HG03175 (cell line): ENCODE measurements at regions not wholly inside any gene's neighbourhood (a gene's known extent, or its start where the extent isn't known, plus 50 kb on each side); places are given as distances from the start of the nearest gene placed in this dataset.

Experiments
- ATAC-seq: cut with Tn5 transposase; IDR thresholded peaks from one replicate; pipeline ENCODE4 v1.9.1; 2021; ENCODE audit warnings: mild to moderate bottlenecking, moderate library complexity; ENCODE audit not compliant: unreplicated experiment

DNA sequence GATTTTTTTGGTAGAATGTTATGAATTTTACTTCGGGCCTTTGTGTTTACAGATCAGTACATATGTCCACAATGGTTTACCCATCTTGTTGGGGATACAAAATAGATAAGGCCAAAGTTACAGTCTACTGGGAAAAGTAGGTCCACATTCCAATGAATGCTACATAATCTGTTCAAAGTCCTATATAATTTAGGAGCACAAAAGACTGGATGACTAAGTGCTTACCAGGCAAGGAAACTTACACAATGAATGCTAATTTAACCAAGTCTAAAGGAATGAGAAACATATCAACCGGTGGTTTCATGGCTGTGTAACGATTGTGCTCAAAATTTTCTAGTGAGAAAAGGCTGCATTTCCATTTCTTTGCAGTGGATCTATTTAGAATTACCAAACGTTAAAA, 97.4 kb upstream of the TRPM3 start:
- no peak for ATAC-seq

- no peak for ATAC-seq
Observed at GRCh38 chr9:71213633-71214032, 92.2 kb upstream of the TRPM3 start.

- no peak for ATAC-seq
Observed at GRCh38 chr9:71210326-71210725, 88.9 kb upstream of the TRPM3 start.

DNA sequence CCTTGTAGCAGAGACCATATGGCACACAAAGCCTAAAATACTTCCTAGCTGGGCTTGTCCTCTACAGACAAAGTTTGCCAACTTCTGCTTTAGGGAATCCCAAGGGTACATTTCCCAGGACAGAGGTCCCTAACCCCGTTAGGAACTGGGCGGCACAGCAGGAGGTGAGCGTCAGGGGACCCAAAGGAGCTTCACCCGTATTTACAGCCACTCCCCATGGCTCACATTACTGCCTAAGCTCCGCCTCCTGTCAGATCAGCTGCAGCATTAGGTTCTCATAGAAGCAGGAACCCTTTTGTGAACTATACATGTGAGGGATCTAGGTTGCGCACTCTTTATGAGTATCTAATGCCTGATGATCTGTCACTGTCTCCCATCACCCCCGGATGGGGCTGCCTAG, 88.5 kb upstream of the TRPM3 start:
- ATAC-seq, result no peak

GRCh38 chr9:71202931-71203330, 81.5 kb upstream of the TRPM3 start:
- ATAC-seq, result no peak

- no peak for ATAC-seq
Observed at GRCh38 chr9:71191708-71192107, 70.3 kb upstream of the TRPM3 start.

- ATAC-seq, result no peak
Observed at GRCh38 chr9:71183251-71183650, 61.8 kb upstream of the TRPM3 start.

GRCh38 chr9:71179183-71179582, 57.8 kb upstream of the TRPM3 start:
- no peak for ATAC-seq

DNA sequence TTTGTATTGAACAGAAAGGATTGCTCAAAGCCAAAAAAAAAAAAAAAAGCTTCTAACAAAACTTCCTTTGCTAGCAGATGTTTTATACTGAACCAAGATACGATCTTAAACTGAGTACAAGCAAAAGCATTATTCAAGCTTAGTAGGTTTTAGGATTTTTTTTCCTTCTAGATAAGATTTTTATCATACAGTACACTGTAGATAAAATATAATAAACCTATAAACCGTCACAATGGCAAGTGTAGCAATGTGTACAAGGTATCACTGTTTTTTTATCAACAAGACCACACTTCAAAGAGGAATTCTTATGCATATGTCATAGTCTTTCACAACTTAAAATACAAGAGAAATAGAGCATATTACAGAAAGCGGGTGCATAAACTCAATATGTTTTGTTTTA, 56.5 kb upstream of the TRPM3 start:
- no peak for ATAC-seq

GRCh38 chr9:71171517-71171916, 50.1 kb upstream of the TRPM3 start:
- no peak for ATAC-seq
